ENCODE measurements at regions not wholly inside any gene's neighbourhood (a gene's known extent, or its start where the extent isn't known, plus 50 kb on each side); places are given as distances from the start of the nearest gene placed in this dataset.
"Not testable (repeated sequence)": the region's sequence is repeated elsewhere in the genome, so short reads cannot be mapped to it uniquely, and the experiment has no call there.

- DNase-seq, result no peak
- no peak overlapping the region for H3K4me3 ChIP-seq
- H3K27me3 ChIP-seq (replicated peaks in 1 of 7), result no peaks in the 10 kb centered on the region
- H3K36me3 ChIP-seq, result no peaks in the 10 kb centered on the region
- H3K4me1 ChIP-seq, result no peaks in the 10 kb centered on the region
- TF ChIP-seq POLR2A (IDR thresholded peaks at IDR 0.05), result no peak
- no peak for TF ChIP-seq POLR2AphosphoS5 (IDR thresholded peaks at IDR 0.05)
- no peak for TF ChIP-seq CTCF (IDR thresholded peaks at IDR 0.05 in 8 of 11, conservative IDR thresholded peaks at IDR 0.05 in 3 of 11)
- H3K9me3 ChIP-seq, result no peaks in the 10 kb centered on the region
- intact Hi-C loops (cut with DNase I; ENCODE audit: low total_unique reads), result no loop called here
- WGBS, 5 donors, result 93 to 96% (median 94%) methylated on average over 6 of the region's 6 CpGs
- H3K27ac ChIP-seq, result no peak overlapping the region
Observed at GRCh38 chr10:4395731-4396130, 430.3 kb upstream of the AKR1E2 start.

GRCh38 chr10:4394455-4394854, 431.6 kb upstream of the AKR1E2 start:
- not testable (repeated sequence) for H3K27me3 ChIP-seq (replicated peaks in 1 of 7)

GRCh38 chr10:4391683-4392082, 434.3 kb upstream of the AKR1E2 start:
- Histone ChIP-seq H3K27me3 (replicated peaks in 1 of 7) (no peaks in the 10 kb centered on the region), H3K36me3 (no peaks in the 10 kb centered on the region), H3K9me3 (no peaks in the 10 kb centered on the region), H3K27ac (no peak overlapping the region), H3K4me1 (no peaks in the 10 kb centered on the region), H3K4me3 (no peak overlapping the region)
- intact Hi-C loops (cut with DNase I; ENCODE audit: low total_unique reads), result no loop called here
- 76 to 92% (median 88%) methylated on average over 3 of the region's 3 CpGs for WGBS, 5 donors
- no peak for TF ChIP-seq CTCF (IDR thresholded peaks at IDR 0.05 in 8 of 11, conservative IDR thresholded peaks at IDR 0.05 in 3 of 11)
- DNase-seq, result no peak

More at GRCh38 chr10:4394455-4394854, 431.6 kb upstream of the AKR1E2 start:
- H3K9me3 ChIP-seq; DNase-seq; H3K4me3 ChIP-seq; H3K36me3 ChIP-seq; intact Hi-C loops (cut with DNase I; ENCODE audit: low total_unique reads); H3K4me1 ChIP-seq; H3K27ac ChIP-seq: not testable (repeated sequence)
- WGBS, 5 donors, result 90 to 98% (median 92%) methylated on average over 3 of the region's 3 CpGs

GRCh38 chr10:4390219-4390618, 435.8 kb upstream of the AKR1E2 start:
- 92 to 97% (median 95%) methylated on average over 2 of the region's 2 CpGs for WGBS, 5 donors
- no peak for DNase-seq
- Histone ChIP-seq H3K36me3 (no peaks in the 10 kb centered on the region), H3K27ac (no peak overlapping the region), H3K4me3 (no peak overlapping the region), H3K9me3 (no peaks in the 10 kb centered on the region), H3K27me3 (replicated peaks in 1 of 7) (no peaks in the 10 kb centered on the region), H3K4me1 (no peaks in the 10 kb centered on the region)
- TF ChIP-seq CTCF (IDR thresholded peaks at IDR 0.05 in 8 of 11, conservative IDR thresholded peaks at IDR 0.05 in 3 of 11) (no peak), POLR2AphosphoS5 (IDR thresholded peaks at IDR 0.05) (no peak), POLR2A (IDR thresholded peaks at IDR 0.05) (no peak)
- intact Hi-C loops (cut with DNase I; ENCODE audit: low total_unique reads), result no loop called here

- no peak for DNase-seq
- TF ChIP-seq POLR2A (IDR thresholded peaks at IDR 0.05), result no peak
- TF ChIP-seq CTCF (IDR thresholded peaks at IDR 0.05 in 8 of 11, conservative IDR thresholded peaks at IDR 0.05 in 3 of 11), result no peak
- no peak for TF ChIP-seq POLR2AphosphoS5 (IDR thresholded peaks at IDR 0.05)
- no peaks in the 10 kb centered on the region for H3K9me3 ChIP-seq
- H3K27me3 ChIP-seq (replicated peaks in 1 of 7), result no peaks in the 10 kb centered on the region
- H3K27ac ChIP-seq, result no peak overlapping the region
- intact Hi-C loops (cut with DNase I; ENCODE audit: low total_unique reads), result no loop called here
- no peaks in the 10 kb centered on the region for H3K36me3 ChIP-seq
- 87 to 96% (median 92%) methylated on average over 7 of the region's 7 CpGs for WGBS, 5 donors
- H3K4me1 ChIP-seq, result no peaks in the 10 kb centered on the region
- H3K4me3 ChIP-seq, result no peak overlapping the region
Observed at GRCh38 chr10:4385231-4385870, 440.7 kb upstream of the AKR1E2 start.
